ENCODE measurements at regions not wholly inside any gene's neighbourhood (a gene's known extent, or its start where the extent isn't known, plus 50 kb on each side); places are given as distances from the start of the nearest gene placed in this dataset.

- Histone ChIP-seq H3K4me3 (ENCODE audit: low read length) (no peak overlapping the region), H3K27ac (ENCODE audit: low read depth, low read length) (peak overlapping the region; percentile 26), H3K4ac (ENCODE audit: low read depth, low read length) (no peak overlapping the region)
These were observed 125.8 kb upstream of the STX18 start for GRCh38 chr4:4667622-4668081.

DNA sequence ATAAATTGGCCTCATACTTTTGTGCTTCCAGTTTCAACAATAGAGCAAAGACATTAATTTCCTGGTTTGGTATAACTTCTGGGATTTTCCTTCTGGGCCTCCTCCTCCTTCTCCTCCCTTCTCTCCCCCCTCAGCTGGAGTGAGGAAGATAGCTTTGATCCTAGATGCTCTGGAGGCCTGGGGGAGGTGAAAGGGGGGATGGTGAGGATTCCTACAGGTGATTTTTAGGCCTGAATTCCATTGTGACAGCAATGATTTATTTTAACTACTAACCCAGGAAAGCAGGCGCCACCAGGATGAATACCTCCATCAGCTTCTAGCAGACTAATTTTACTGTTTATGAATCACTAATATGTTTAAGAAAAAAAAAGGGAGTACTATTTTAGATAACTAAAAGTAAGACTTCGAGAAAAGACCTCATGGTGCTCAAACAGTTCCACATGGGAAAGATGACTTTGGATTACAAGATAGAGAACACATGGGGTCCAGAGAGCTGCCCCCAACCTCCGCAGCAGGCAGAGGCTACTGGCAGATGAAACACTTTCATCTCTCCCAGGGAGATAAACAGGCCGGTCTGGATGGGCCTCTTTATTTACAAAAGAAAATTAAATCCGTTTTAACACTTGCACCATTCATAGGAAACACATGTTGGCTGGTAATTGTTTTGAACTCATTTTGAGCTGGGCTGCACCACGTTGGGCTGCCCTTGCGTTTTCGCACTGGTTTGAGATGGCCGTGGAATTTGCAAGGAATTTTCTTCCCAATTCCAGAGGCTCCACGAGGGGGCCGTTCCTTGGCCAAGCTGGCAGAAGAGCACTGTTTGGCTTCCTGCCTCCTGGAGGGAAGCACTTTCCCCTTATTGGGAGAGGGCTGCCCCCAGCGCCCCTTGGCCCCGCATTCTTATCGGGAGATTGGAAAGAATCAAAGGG, 125.1 kb upstream of the STX18 start:
- no peak overlapping the region for H3K4me3 ChIP-seq (ENCODE audit: low read length)

More at GRCh38 chr4:4667622-4668081, 125.8 kb upstream of the STX18 start:
- Histone ChIP-seq H3K56ac (ENCODE audit: low read length) (peak overlapping the region; percentile 30), H3K4me2 (ENCODE audit: low read length) (peak overlapping the region; percentile 16), H4K5ac (ENCODE audit: low read length) (no peak overlapping the region), H3K27me3 (ENCODE audit: insufficient read depth, low read length, poor library complexity) (no peaks in the 10 kb centered on the region), H3K23ac (ENCODE audit: low read length) (no peak overlapping the region), H3K79me1 (ENCODE audit: low read length) (no peaks in the 10 kb centered on the region), H2BK15ac (replicated peaks; ENCODE audit: low read depth) (no peak overlapping the region), H3K18ac (ENCODE audit: low read length) (peak overlapping the region; percentile 75), H3K9ac (ENCODE audit: low read length) (peak overlapping the region; percentile 24), H4K8ac (ENCODE audit: low read depth, low read length) (no peak overlapping the region), H3K79me2 (ENCODE audit: control insufficient read depth, insufficient read depth, low read length) (no peaks in the 10 kb centered on the region), H3K36me3 (ENCODE audit: control insufficient read depth, insufficient read depth, low read length) (no peaks in the 10 kb centered on the region), H2BK120ac (ENCODE audit: low read depth, low read length) (no peak overlapping the region), H2BK5ac (ENCODE audit: low read length) (peak overlapping the region; percentile 3), H2AK5ac (ENCODE audit: low read length) (no peak overlapping the region), H3K4me1 (ENCODE audit: control insufficient read depth, low read depth, low read length) (peaks cover 8% of the 10 kb centered on the region)
- WGBS (ENCODE audit: extremely low coverage, insufficient coverage, low lambda C conversion rate), result no CpG with 5 or more reads among the region's 14 CpGs
- DNase-seq, result peak; percentile 89

DNA sequence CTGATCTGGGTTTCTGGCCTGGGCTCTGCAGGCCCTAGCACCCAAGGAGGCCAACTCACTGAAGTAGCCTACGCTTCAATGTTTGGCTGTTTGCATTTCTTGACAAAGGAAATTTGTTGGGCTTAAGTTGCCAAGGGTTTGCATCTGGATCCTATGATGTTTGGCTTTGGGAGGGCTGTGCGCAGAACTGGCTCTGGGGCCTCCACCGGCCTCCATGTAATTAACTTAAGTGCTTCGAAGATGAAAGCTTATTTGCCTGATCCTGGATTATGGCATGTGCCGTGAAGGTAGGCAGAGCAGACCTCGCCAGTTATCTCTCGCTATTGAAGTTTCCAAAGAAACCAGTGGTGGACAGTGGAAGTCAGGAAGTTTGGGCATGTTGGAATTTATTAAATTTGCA, 124.3 kb upstream of the STX18 start:
- Histone ChIP-seq H3K27me3 (ENCODE audit: insufficient read depth, low read length, poor library complexity) (no peaks in the 10 kb centered on the region), H2AK5ac (ENCODE audit: low read length) (peak overlapping the region; percentile 56), H2BK120ac (ENCODE audit: low read depth, low read length) (no peak overlapping the region), H2BK15ac (replicated peaks; ENCODE audit: low read depth) (no peak overlapping the region), H3K4me3 (ENCODE audit: low read length) (no peak overlapping the region), H3K4me2 (ENCODE audit: low read length) (no peak overlapping the region), H3K56ac (ENCODE audit: low read length) (peak overlapping the region; percentile 25), H3K36me3 (ENCODE audit: control insufficient read depth, insufficient read depth, low read length) (no peaks in the 10 kb centered on the region), H4K5ac (ENCODE audit: low read length) (no peak overlapping the region), H3K23ac (ENCODE audit: low read length) (no peak overlapping the region), H2BK5ac (ENCODE audit: low read length) (peak overlapping the region; percentile 52), H3K79me2 (ENCODE audit: control insufficient read depth, insufficient read depth, low read length) (no peaks in the 10 kb centered on the region), H3K9ac (ENCODE audit: low read length) (peak overlapping the region; percentile 4), H3K79me1 (ENCODE audit: low read length) (no peaks in the 10 kb centered on the region), H3K18ac (ENCODE audit: low read length) (peak overlapping the region; percentile 10), H3K4ac (ENCODE audit: low read depth, low read length) (peak overlapping the region; percentile 40), H4K8ac (ENCODE audit: low read depth, low read length) (no peak overlapping the region), H3K4me1 (ENCODE audit: control insufficient read depth, low read depth, low read length) (peaks cover 8% of the 10 kb centered on the region), H3K27ac (ENCODE audit: low read depth, low read length) (peak overlapping the region; percentile 46)
- WGBS (ENCODE audit: extremely low coverage, insufficient coverage, low lambda C conversion rate), result no CpG with 5 or more reads among the region's 7 CpGs
- no peak for DNase-seq

More for the DNA sequence above, 125.1 kb upstream of the STX18 start:
- Histone ChIP-seq H3K4me2 (ENCODE audit: low read length) (peak overlapping the region; percentile 16), H3K18ac (ENCODE audit: low read length) (peak overlapping the region; percentile 44), H3K4me1 (ENCODE audit: control insufficient read depth, low read depth, low read length) (peaks cover 8% of the 10 kb centered on the region), H3K79me2 (ENCODE audit: control insufficient read depth, insufficient read depth, low read length) (no peaks in the 10 kb centered on the region), H3K9ac (ENCODE audit: low read length) (peak overlapping the region; percentile 24), H3K27me3 (ENCODE audit: insufficient read depth, low read length, poor library complexity) (no peaks in the 10 kb centered on the region), H3K56ac (ENCODE audit: low read length) (peak overlapping the region; percentile 30), H3K36me3 (ENCODE audit: control insufficient read depth, insufficient read depth, low read length) (no peaks in the 10 kb centered on the region), H3K27ac (ENCODE audit: low read depth, low read length) (peak overlapping the region; percentile 26), H3K79me1 (ENCODE audit: low read length) (no peaks in the 10 kb centered on the region), H2BK15ac (replicated peaks; ENCODE audit: low read depth) (no peak overlapping the region), H2AK5ac (ENCODE audit: low read length) (no peak overlapping the region), H4K8ac (ENCODE audit: low read depth, low read length) (no peak overlapping the region), H3K23ac (ENCODE audit: low read length) (no peak overlapping the region), H2BK5ac (ENCODE audit: low read length) (peak overlapping the region; percentile 3), H2BK120ac (ENCODE audit: low read depth, low read length) (no peak overlapping the region), H3K4ac (ENCODE audit: low read depth, low read length) (peak overlapping the region; percentile 5), H4K5ac (ENCODE audit: low read length) (no peak overlapping the region)
- WGBS (ENCODE audit: extremely low coverage, insufficient coverage, low lambda C conversion rate), result no CpG with 5 or more reads among the region's 14 CpGs
- peak; percentile 92 for DNase-seq

- H3K4me3 ChIP-seq (ENCODE audit: low read length), result no peak overlapping the region
- H3K27me3 ChIP-seq (ENCODE audit: insufficient read depth, low read length, poor library complexity), result no peaks in the 10 kb centered on the region
- no peak overlapping the region for H2AK5ac ChIP-seq (ENCODE audit: low read length)
- H3K36me3 ChIP-seq (ENCODE audit: control insufficient read depth, insufficient read depth, low read length), result no peaks in the 10 kb centered on the region
- H3K79me1 ChIP-seq (ENCODE audit: low read length), result no peaks in the 10 kb centered on the region
- no peak overlapping the region for H2BK5ac ChIP-seq (ENCODE audit: low read length)
- H3K23ac ChIP-seq (ENCODE audit: low read length), result no peak overlapping the region
- no peak overlapping the region for H2BK15ac ChIP-seq (replicated peaks; ENCODE audit: low read depth)
- H3K18ac ChIP-seq (ENCODE audit: low read length), result no peak overlapping the region
- H4K5ac ChIP-seq (ENCODE audit: low read length), result no peak overlapping the region
- no peak overlapping the region for H3K56ac ChIP-seq (ENCODE audit: low read length)
- H3K9ac ChIP-seq (ENCODE audit: low read length), result no peak overlapping the region
- H2BK120ac ChIP-seq (ENCODE audit: low read depth, low read length), result no peak overlapping the region
- H3K4me2 ChIP-seq (ENCODE audit: low read length), result no peak overlapping the region
- H3K27ac ChIP-seq (ENCODE audit: low read depth, low read length), result no peak overlapping the region
- no CpG with 5 or more reads among the region's 5 CpGs for WGBS (ENCODE audit: extremely low coverage, insufficient coverage, low lambda C conversion rate)
- DNase-seq, result no peak
- no peaks in the 10 kb centered on the region for H3K79me2 ChIP-seq (ENCODE audit: control insufficient read depth, insufficient read depth, low read length)
- H3K4ac ChIP-seq (ENCODE audit: low read depth, low read length), result no peak overlapping the region
- peaks cover 8% of the 10 kb centered on the region for H3K4me1 ChIP-seq (ENCODE audit: control insufficient read depth, low read depth, low read length)
- H4K8ac ChIP-seq (ENCODE audit: low read depth, low read length), result no peak overlapping the region
These were observed 122.4 kb upstream of the STX18 start for GRCh38 chr4:4664234-4664633.

DNA sequence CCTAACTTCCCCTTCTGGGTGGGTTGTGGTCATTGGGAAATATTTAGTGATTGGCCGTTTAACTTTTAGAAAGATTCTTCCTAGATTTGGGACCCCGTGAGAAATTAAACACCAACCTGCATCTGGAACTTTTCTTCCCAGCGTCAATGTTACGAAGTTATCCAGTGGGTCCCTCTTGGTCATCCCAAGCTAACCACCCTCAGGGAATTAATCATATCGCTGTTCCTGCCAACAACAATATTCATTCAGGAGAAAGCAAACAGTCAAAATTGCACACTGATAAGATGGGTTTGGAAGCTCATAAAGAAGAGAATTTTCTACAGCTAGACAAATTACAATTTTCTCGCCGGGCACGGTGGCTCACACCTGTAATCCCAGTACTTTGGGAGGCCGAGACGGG, 121.2 kb upstream of the STX18 start:
- Histone ChIP-seq H3K9ac (ENCODE audit: low read length) (no peak overlapping the region), H3K36me3 (ENCODE audit: control insufficient read depth, insufficient read depth, low read length) (no peaks in the 10 kb centered on the region), H3K27me3 (ENCODE audit: insufficient read depth, low read length, poor library complexity) (no peaks in the 10 kb centered on the region), H4K5ac (ENCODE audit: low read length) (no peak overlapping the region), H2BK15ac (replicated peaks; ENCODE audit: low read depth) (no peak overlapping the region), H3K4me2 (ENCODE audit: low read length) (no peak overlapping the region), H3K27ac (ENCODE audit: low read depth, low read length) (no peak overlapping the region), H3K23ac (ENCODE audit: low read length) (no peak overlapping the region), H2BK120ac (ENCODE audit: low read depth, low read length) (no peak overlapping the region), H2AK5ac (ENCODE audit: low read length) (no peak overlapping the region), H2BK5ac (ENCODE audit: low read length) (no peak overlapping the region), H3K4me3 (ENCODE audit: low read length) (no peak overlapping the region), H3K18ac (ENCODE audit: low read length) (no peak overlapping the region), H3K56ac (ENCODE audit: low read length) (no peak overlapping the region), H3K4ac (ENCODE audit: low read depth, low read length) (no peak overlapping the region), H3K79me1 (ENCODE audit: low read length) (no peaks in the 10 kb centered on the region), H3K4me1 (ENCODE audit: control insufficient read depth, low read depth, low read length) (peaks cover 8% of the 10 kb centered on the region), H4K8ac (ENCODE audit: low read depth, low read length) (no peak overlapping the region), H3K79me2 (ENCODE audit: control insufficient read depth, insufficient read depth, low read length) (no peaks in the 10 kb centered on the region)
- no peak for DNase-seq
- WGBS (ENCODE audit: extremely low coverage, insufficient coverage, low lambda C conversion rate), result no CpG with 5 or more reads among the region's 10 CpGs

All from mesendoderm (in vitro differentiated cells).